Lung microvascular endothelial cell (primary cell): ENCODE measurements at regions not wholly inside any gene's neighbourhood (a gene's known extent, or its start where the extent isn't known, plus 50 kb on each side); places are given as distances from the start of the nearest gene placed in this dataset.
A peak's percentile ranks its signal among the peaks of the same experiment; 100 is the strongest.

Experiments
- DNase-seq, 2 donors: peaks; one replicate each; pipeline versions ENCODE4 v3.0.0 to v3.0.0-alpha.2; 2010; ENCODE audit warnings: low read depth in 2 of 2

GRCh38 chr12:105793421-105793820 lies 345.3 kb downstream of the NUAK1 start:
- no peak for DNase-seq

- DNase-seq, result no peak
These were observed 340.4 kb downstream of the NUAK1 start for GRCh38 chr12:105798256-105798845.

GRCh38 chr12:105799103-105799502 lies 339.7 kb downstream of the NUAK1 start:
- no peak for DNase-seq

GRCh38 chr12:105801351-105801750 lies 337.4 kb downstream of the NUAK1 start:
- DNase-seq, result no peak

GRCh38 chr12:105803292-105803691 lies 335.5 kb downstream of the NUAK1 start:
- no peak for DNase-seq

GRCh38 chr12:105804591-105805265 lies 334.0 kb downstream of the NUAK1 start:
- no peak for DNase-seq

GRCh38 chr12:105805730-105806399 lies 332.9 kb downstream of the NUAK1 start:
- no peak for DNase-seq

GRCh38 chr12:105806400-105806770 lies 332.4 kb downstream of the NUAK1 start:
- DNase-seq, result no peak

- no peak for DNase-seq
These were observed 326.4 kb downstream of the NUAK1 start for GRCh38 chr12:105812366-105812765.

- no peak for DNase-seq
These were observed 325.6 kb downstream of the NUAK1 start for GRCh38 chr12:105813201-105813600.

- no peak for DNase-seq
These were observed 324.5 kb downstream of the NUAK1 start for GRCh38 chr12:105814283-105814682.

GRCh38 chr12:105819549-105819948 lies 319.2 kb downstream of the NUAK1 start:
- DNase-seq, result no peak

GRCh38 chr12:105820429-105821125 lies 318.2 kb downstream of the NUAK1 start:
- DNase-seq, result no peak

- DNase-seq, result no peak
These were observed 316.3 kb downstream of the NUAK1 start for GRCh38 chr12:105822131-105823105.

GRCh38 chr12:105823810-105824209 lies 314.9 kb downstream of the NUAK1 start:
- DNase-seq, result no peak

GRCh38 chr12:105825141-105825540 lies 313.6 kb downstream of the NUAK1 start:
- DNase-seq, result no peak

- DNase-seq, result peak in 1 of 2 donors; percentile 14
These were observed 307.4 kb downstream of the NUAK1 start for GRCh38 chr12:105831372-105831771.

GRCh38 chr12:105832021-105832420 lies 306.7 kb downstream of the NUAK1 start:
- no peak for DNase-seq

- DNase-seq, result no peak
These were observed 305.9 kb downstream of the NUAK1 start for GRCh38 chr12:105832806-105833205.

GRCh38 chr12:105834496-105834895 lies 304.3 kb downstream of the NUAK1 start:
- no peak for DNase-seq

- no peak for DNase-seq
These were observed 303.0 kb downstream of the NUAK1 start for GRCh38 chr12:105835580-105836241.
